SK-N-MC (cell line): ENCODE measurements at regions not wholly inside any gene's neighbourhood (a gene's known extent, or its start where the extent isn't known, plus 50 kb on each side); places are given as distances from the start of the nearest gene placed in this dataset.
A peak's percentile ranks its signal among the peaks of the same experiment; 100 is the strongest.

Source experiments
- DNase-seq: peaks from one replicate; pipeline ENCODE4 v3.0.0-alpha.2; 2011; ENCODE audit warnings: low read depth, low spot score
- H3K27ac ChIP-seq: fragments of 200-600 bp; sonication (generic); 2 replicates; pipeline ENCODE4 v1.5.1; 2016; ENCODE audit warnings: mixed run types
- H3K36me3 ChIP-seq: fragments of 200-600 bp; sonication (generic); 2 replicates; pipeline ENCODE4 v1.6.1; 2017; ENCODE audit warnings: antibody characterized with exemption, low read length, mixed read lengths; ENCODE audit not compliant: insufficient read depth
- H3K4me3 ChIP-seq: fragments of 200-600 bp; sonication (generic); 2 replicates; pipeline ENCODE4 v1.5.1; 2016
- H3K9ac ChIP-seq: fragments of 200-600 bp; sonication (generic); 2 replicates; pipeline ENCODE4 v1.8.0; 2017; ENCODE audit warnings: mixed run types, mixed read lengths; ENCODE audit not compliant: insufficient read length
- H3K9me3 ChIP-seq: fragments of 200-600 bp; sonication (generic); 2 replicates; pipeline ENCODE4 v1.6.1; 2017; ENCODE audit warnings: low read depth, mild to moderate bottlenecking, antibody characterized with exemption, low read length, moderate library complexity, mixed read lengths
- EZH2 ChIP-seq: fragments of 200-600 bp; sonication (generic); IDR thresholded peaks from one replicate; pipeline ENCODE4 v1.6.1; 2017; ENCODE audit warnings: antibody characterized with exemption
- FOXP2 ChIP-seq: optimal IDR thresholded peaks from 2 replicates; pipeline ENCODE3; 2011; ENCODE audit warnings: mild to moderate bottlenecking, moderate library complexity; ENCODE audit not compliant: insufficient read depth; ENCODE audit errors: extremely low read length, control extremely low read depth
- POLR2AphosphoS5 ChIP-seq: IDR thresholded peaks from 2 replicates; pipeline ENCODE4 v1.6.1; 2012; ENCODE audit warnings: mild to moderate bottlenecking, low read depth, low read length, borderline replicate concordance

- no peak overlapping the region for H3K9ac ChIP-seq
- no peaks in the 10 kb centered on the region for H3K9me3 ChIP-seq
- no peak overlapping the region for H3K4me3 ChIP-seq
- no peaks in the 10 kb centered on the region for H3K36me3 ChIP-seq
- TF ChIP-seq FOXP2 (no peak), EZH2 (no peak), POLR2AphosphoS5 (no peak)
- no peak overlapping the region for H3K27ac ChIP-seq
- DNase-seq, result no peak
Observed at GRCh38 chr2:78775291-78775690, 250.2 kb upstream of the REG3G start.

- H3K4me3 ChIP-seq, result no peak overlapping the region
- DNase-seq, result no peak
- no peak overlapping the region for H3K9ac ChIP-seq
- no peaks in the 10 kb centered on the region for H3K36me3 ChIP-seq
- TF ChIP-seq POLR2AphosphoS5 (no peak), FOXP2 (no peak), EZH2 (no peak)
- H3K9me3 ChIP-seq, result no peaks in the 10 kb centered on the region
- no peak overlapping the region for H3K27ac ChIP-seq
Observed at GRCh38 chr2:78778756-78779510, 246.6 kb upstream of the REG3G start.

- no peak for TF ChIP-seq POLR2AphosphoS5
- no peak for TF ChIP-seq EZH2
- no peak for TF ChIP-seq FOXP2
- no peak for DNase-seq
- Histone ChIP-seq H3K27ac (peak overlapping the region; percentile 91), H3K4me3 (peak overlapping the region; percentile 68), H3K9ac (peak overlapping the region; percentile 64), H3K9me3 (no peaks in the 10 kb centered on the region), H3K36me3 (no peaks in the 10 kb centered on the region)
Observed at GRCh38 chr2:78779761-78780160, 245.7 kb upstream of the REG3G start.

GRCh38 chr2:78780256-78780655 is 245.2 kb upstream of the REG3G start:
- TF ChIP-seq EZH2 (no peak), FOXP2 (no peak), POLR2AphosphoS5 (no peak)
- H3K36me3 ChIP-seq, result no peaks in the 10 kb centered on the region
- H3K4me3 ChIP-seq, result peak overlapping the region; percentile 68
- H3K9ac ChIP-seq, result peak overlapping the region; percentile 64
- no peak for DNase-seq
- H3K27ac ChIP-seq, result peak overlapping the region; percentile 91
- no peaks in the 10 kb centered on the region for H3K9me3 ChIP-seq

- Histone ChIP-seq H3K27ac (peak overlapping the region; percentile 91), H3K9me3 (no peaks in the 10 kb centered on the region), H3K9ac (peak overlapping the region; percentile 64), H3K36me3 (no peaks in the 10 kb centered on the region), H3K4me3 (peak overlapping the region; percentile 68)
- TF ChIP-seq POLR2AphosphoS5, result no peak
- TF ChIP-seq FOXP2, result no peak
- no peak for TF ChIP-seq EZH2
- no peak for DNase-seq
Observed at GRCh38 chr2:78780864-78781583, 244.5 kb upstream of the REG3G start.

- Histone ChIP-seq H3K9ac (no peak overlapping the region), H3K27ac (no peak overlapping the region), H3K4me3 (no peak overlapping the region), H3K9me3 (no peaks in the 10 kb centered on the region), H3K36me3 (no peaks in the 10 kb centered on the region)
- TF ChIP-seq FOXP2 (no peak), EZH2 (no peak), POLR2AphosphoS5 (no peak)
- DNase-seq, result no peak
Observed at GRCh38 chr2:78782196-78782595, 243.3 kb upstream of the REG3G start.

GRCh38 chr2:78811955-78812610 is 213.4 kb upstream of the REG3G start:
- H3K4me3 ChIP-seq, result no peak overlapping the region
- H3K9ac ChIP-seq, result no peak overlapping the region
- no peaks in the 10 kb centered on the region for H3K9me3 ChIP-seq
- TF ChIP-seq POLR2AphosphoS5 (no peak), FOXP2 (no peak), EZH2 (no peak)
- no peaks in the 10 kb centered on the region for H3K36me3 ChIP-seq
- DNase-seq, result no peak
- H3K27ac ChIP-seq, result no peak overlapping the region

- no peaks in the 10 kb centered on the region for H3K36me3 ChIP-seq
- TF ChIP-seq EZH2 (no peak), POLR2AphosphoS5 (no peak), FOXP2 (no peak)
- DNase-seq, result no peak
- H3K9me3 ChIP-seq, result no peaks in the 10 kb centered on the region
- H3K4me3 ChIP-seq, result no peak overlapping the region
- no peak overlapping the region for H3K27ac ChIP-seq
- no peak overlapping the region for H3K9ac ChIP-seq
Observed at GRCh38 chr2:78814331-78814986, 211.0 kb upstream of the REG3G start.
